ENCODE measurements at regions not wholly inside any gene's neighbourhood (a gene's known extent, or its start where the extent isn't known, plus 50 kb on each side); places are given as distances from the start of the nearest gene placed in this dataset.

DNA sequence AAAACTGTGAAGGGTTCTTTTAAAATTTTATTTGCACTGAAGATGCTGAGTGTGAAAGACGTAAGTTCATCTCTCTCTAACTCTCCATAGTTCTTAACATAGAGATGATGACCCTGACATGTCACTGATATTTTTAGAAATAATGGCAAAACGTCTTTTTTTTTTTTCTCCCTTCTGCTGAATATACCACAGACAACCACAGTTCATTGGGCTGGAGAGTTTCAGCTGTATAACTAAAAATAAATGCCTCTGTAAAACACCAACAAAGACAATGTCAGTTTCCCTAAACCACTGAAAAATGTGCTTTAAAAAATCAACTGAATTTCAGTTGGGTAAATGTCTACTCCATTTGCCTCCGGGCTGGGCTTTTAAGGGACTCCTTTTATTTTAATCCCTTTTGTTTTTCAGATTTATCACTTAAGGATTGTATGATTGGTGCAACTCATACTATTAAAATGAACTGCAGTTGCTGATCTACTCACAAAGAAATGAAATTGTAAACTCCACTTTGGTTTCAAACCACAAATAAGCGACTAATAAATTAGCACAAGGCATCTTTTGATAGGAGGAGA is 830.9 kb upstream of the WWC1 start:
- peaks cover 9% of the 10 kb centered on the region for H3K9me3 ChIP-seq (ENCODE audit: control insufficient read depth, low read length)
- Mint-ChIP-seq H3K27me3 (ENCODE audit: insufficient read depth) (peaks cover 4% of the 10 kb centered on the region), H3K4me3 (no peak overlapping the region), H3K9me3 (peaks cover 11% of the 10 kb centered on the region), H3K27ac (no peak overlapping the region), H3K36me3 (ENCODE audit: low read depth) (peaks cover 2% of the 10 kb centered on the region), H3K4me1 (no peaks in the 10 kb centered on the region)
- H3K4me1 ChIP-seq (ENCODE audit: control insufficient read depth, insufficient read depth, low read length) = no peaks in the 10 kb centered on the region
- DNase-seq = no peak
- no peaks in the 10 kb centered on the region for H3K36me3 ChIP-seq (ENCODE audit: control insufficient read depth, insufficient read depth, low read length)
- TF ChIP-seq, protein P1, sequence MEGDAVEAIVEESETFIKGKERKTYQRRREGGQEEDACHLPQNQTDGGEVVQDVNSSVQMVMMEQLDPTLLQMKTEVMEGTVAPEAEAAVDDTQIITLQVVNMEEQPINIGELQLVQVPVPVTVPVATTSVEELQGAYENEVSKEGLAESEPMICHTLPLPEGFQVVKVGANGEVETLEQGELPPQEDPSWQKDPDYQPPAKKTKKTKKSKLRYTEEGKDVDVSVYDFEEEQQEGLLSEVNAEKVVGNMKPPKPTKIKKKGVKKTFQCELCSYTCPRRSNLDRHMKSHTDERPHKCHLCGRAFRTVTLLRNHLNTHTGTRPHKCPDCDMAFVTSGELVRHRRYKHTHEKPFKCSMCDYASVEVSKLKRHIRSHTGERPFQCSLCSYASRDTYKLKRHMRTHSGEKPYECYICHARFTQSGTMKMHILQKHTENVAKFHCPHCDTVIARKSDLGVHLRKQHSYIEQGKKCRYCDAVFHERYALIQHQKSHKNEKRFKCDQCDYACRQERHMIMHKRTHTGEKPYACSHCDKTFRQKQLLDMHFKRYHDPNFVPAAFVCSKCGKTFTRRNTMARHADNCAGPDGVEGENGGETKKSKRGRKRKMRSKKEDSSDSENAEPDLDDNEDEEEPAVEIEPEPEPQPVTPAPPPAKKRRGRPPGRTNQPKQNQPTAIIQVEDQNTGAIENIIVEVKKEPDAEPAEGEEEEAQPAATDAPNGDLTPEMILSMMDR (conservative IDR thresholded peaks at IDR 0.05) = no peak
- WGBS, 2 experiments (ENCODE audit: insufficient coverage in 1 of 2, insufficient read length in 1 of 2) = 90 to 92% methylated on average over 2 to 4 of the region's 4 CpGs
- no peak overlapping the region for H3K9ac ChIP-seq (ENCODE audit: extremely low read depth, low read length, poor library complexity, severe bottlenecking)
- no peak overlapping the region for H3K4me3 ChIP-seq (ENCODE audit: low read length)
- no peaks in the 10 kb centered on the region for H3K27me3 ChIP-seq (ENCODE audit: control insufficient read depth, insufficient read depth, low read length, poor library complexity, severe bottlenecking)
- H3K27ac ChIP-seq (ENCODE audit: low read depth, low read length) = no peak overlapping the region

DNA sequence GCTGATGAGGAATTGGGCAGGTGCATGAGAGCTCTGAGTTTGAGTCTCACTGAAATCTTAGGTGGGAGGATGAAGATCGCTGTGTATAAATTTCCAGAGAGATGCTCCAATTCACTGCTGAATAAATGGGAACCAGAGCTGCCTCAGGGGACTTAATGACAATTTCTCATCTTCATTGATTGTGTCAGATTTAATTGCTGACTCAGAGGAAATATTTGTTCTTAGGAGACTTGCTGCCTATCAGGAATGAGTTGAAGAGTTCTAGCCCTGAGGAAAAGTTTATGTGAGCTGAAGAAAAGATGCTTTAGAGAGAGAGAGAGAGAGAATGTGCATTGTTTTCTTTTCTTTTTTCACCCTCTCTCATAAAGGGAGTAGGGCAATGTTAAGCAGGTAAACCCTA is 827.5 kb upstream of the WWC1 start:
- Histone ChIP-seq H3K36me3 (ENCODE audit: control insufficient read depth, insufficient read depth, low read length) (no peaks in the 10 kb centered on the region), H3K9me3 (ENCODE audit: control insufficient read depth, low read length) (peaks cover 9% of the 10 kb centered on the region), H3K4me3 (ENCODE audit: low read length) (no peak overlapping the region), H3K27ac (ENCODE audit: low read depth, low read length) (no peak overlapping the region), H3K4me1 (ENCODE audit: control insufficient read depth, insufficient read depth, low read length) (no peaks in the 10 kb centered on the region), H3K27me3 (ENCODE audit: control insufficient read depth, insufficient read depth, low read length, poor library complexity, severe bottlenecking) (no peaks in the 10 kb centered on the region), H3K9ac (ENCODE audit: extremely low read depth, low read length, poor library complexity, severe bottlenecking) (no peak overlapping the region)
- H3K4me3 Mint-ChIP-seq = no peak overlapping the region
- H3K27me3 Mint-ChIP-seq (ENCODE audit: insufficient read depth) = peaks cover 4% of the 10 kb centered on the region
- H3K9me3 Mint-ChIP-seq = peaks cover 11% of the 10 kb centered on the region
- peaks cover 2% of the 10 kb centered on the region for H3K36me3 Mint-ChIP-seq (ENCODE audit: low read depth)
- no peak for DNase-seq
- 98 to 100% methylated on average over 1 of the region's 1 CpG for WGBS, 2 experiments (ENCODE audit: insufficient coverage in 1 of 2, insufficient read length in 1 of 2)
- H3K27ac Mint-ChIP-seq = no peak overlapping the region
- peaks cover 6% of the 10 kb centered on the region for H3K4me1 Mint-ChIP-seq
- TF ChIP-seq, protein P1 (conservative IDR thresholded peaks at IDR 0.05) = no peak

DNA sequence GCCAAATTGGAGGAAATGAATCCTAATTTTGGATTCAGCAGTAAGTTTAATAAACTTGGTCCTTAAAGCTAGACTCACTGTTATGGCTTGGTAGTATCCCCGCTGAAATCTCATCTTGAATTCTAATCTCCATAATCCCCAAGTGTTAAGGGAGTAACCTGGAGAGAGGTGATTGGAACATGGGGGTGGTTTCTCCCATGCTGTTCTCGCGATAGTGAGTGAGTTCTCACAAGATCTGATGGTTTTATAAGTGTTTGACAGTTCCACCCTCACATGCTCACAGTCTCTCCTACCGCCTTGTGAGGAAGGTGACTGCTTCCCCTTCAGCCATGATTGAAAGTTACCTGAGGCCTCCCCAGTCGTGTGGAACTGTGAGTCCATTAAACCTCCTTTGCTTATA is 824.5 kb upstream of the WWC1 start:
- Histone ChIP-seq H3K36me3 (ENCODE audit: control insufficient read depth, insufficient read depth, low read length) (no peaks in the 10 kb centered on the region), H3K9ac (ENCODE audit: extremely low read depth, low read length, poor library complexity, severe bottlenecking) (no peak overlapping the region), H3K9me3 (ENCODE audit: control insufficient read depth, low read length) (peaks cover 7% of the 10 kb centered on the region), H3K27ac (ENCODE audit: low read depth, low read length) (no peak overlapping the region), H3K4me3 (ENCODE audit: low read length) (no peak overlapping the region), H3K27me3 (ENCODE audit: control insufficient read depth, insufficient read depth, low read length, poor library complexity, severe bottlenecking) (no peaks in the 10 kb centered on the region), H3K4me1 (ENCODE audit: control insufficient read depth, insufficient read depth, low read length) (no peaks in the 10 kb centered on the region)
- 70 to 95% methylated on average over 2 to 5 of the region's 5 CpGs for WGBS, 2 experiments (ENCODE audit: insufficient coverage in 1 of 2, insufficient read length in 1 of 2)
- Mint-ChIP-seq H3K4me1 (peaks cover 6% of the 10 kb centered on the region), H3K36me3 (ENCODE audit: low read depth) (peaks cover 2% of the 10 kb centered on the region), H3K27me3 (ENCODE audit: insufficient read depth) (peaks cover 4% of the 10 kb centered on the region), H3K9me3 (peaks cover 8% of the 10 kb centered on the region), H3K27ac (no peak overlapping the region), H3K4me3 (no peak overlapping the region)
- peak; percentile 61 for DNase-seq
- TF ChIP-seq, protein P1 (conservative IDR thresholded peaks at IDR 0.05) = no peak

All from endodermal cell (in vitro differentiated cells).